Dermis blood vessel endothelial cell (primary cell): ENCODE measurements at regions not wholly inside any gene's neighbourhood (a gene's known extent, or its start where the extent isn't known, plus 50 kb on each side); places are given as distances from the start of the nearest gene placed in this dataset.
"Not testable (repeated sequence)": the region's sequence is repeated elsewhere in the genome, so short reads cannot be mapped to it uniquely, and the experiment has no call there.

Experiments used
- DNase-seq: peaks from one replicate; pipeline ENCODE4 v3.0.0; 2010

- DNase-seq: no peak
Measured at GRCh38 chrX:80929251-80929650, 119.6 kb upstream of the BRWD3 start.

- no peak for DNase-seq
Measured at GRCh38 chrX:80917919-80918318, 108.2 kb upstream of the BRWD3 start.

GRCh38 chrX:80912351-80912750 is 102.7 kb upstream of the BRWD3 start:
- DNase-seq: not testable (repeated sequence)

- no peak for DNase-seq
Measured at GRCh38 chrX:80879916-80880315, 70.2 kb upstream of the BRWD3 start.

GRCh38 chrX:80879143-80879542 is 69.5 kb upstream of the BRWD3 start:
- DNase-seq: peak; percentile 0

GRCh38 chrX:80876877-80877276 is 67.2 kb upstream of the BRWD3 start:
- DNase-seq: peak; percentile 49
